CD4-positive, alpha-beta T cell treated with Interleukin-10 for 1 hour (primary cell): ENCODE measurements at regions not wholly inside any gene's neighbourhood (a gene's known extent, or its start where the extent isn't known, plus 50 kb on each side); places are given as distances from the start of the nearest gene placed in this dataset.

Experiments used
- DNase-seq: peaks from one replicate; pipeline ENCODE4 v3.0.0-alpha.2; 2020

DNA sequence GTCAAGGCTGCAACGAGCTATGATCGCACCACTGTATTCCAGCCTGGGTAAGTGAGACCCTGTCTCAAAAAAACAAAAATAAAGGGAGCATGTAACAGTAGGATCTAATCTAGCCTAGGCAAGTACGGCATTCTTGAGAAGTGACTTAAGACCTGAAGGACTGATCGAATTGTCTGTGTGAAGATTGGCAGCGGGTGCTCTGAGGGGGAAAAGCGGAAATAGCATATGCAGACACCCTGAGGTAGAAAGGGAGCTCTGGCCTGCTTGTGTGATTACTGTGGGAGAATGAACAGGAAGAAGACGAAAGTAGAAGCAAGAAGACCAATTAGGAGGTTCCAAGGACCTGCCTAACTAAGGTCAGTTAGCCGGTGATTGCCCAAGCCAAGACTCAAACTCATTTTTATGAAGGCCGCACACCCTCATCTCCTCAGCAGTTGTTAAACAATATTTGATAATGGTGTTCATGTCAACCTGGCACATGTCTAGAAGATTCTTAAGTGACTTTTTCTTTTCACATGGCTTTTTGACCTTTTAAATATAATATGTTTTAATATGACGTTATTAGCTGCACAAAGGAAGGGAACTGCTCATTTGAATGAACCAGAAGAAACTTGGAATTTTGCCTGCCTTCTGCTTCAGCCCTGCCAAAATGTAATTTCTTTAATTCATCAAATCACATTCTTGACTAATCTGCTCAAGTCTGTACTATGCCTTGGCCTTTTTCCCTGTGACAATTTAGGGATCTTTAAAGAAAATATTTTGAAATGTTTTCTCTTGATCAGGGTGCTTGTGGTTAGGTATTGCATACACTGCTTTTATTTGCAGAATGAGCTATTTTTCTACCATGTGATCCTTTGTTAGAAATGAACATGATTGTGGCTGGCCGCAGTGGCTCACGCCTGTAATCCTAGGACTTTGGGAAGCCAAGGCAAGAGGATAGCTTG lies 289.2 kb upstream of the DMRT1 start:
- DNase-seq = no peak

GRCh38 chr9:555493-555892 lies 286.0 kb upstream of the DMRT1 start:
- no peak for DNase-seq

DNA sequence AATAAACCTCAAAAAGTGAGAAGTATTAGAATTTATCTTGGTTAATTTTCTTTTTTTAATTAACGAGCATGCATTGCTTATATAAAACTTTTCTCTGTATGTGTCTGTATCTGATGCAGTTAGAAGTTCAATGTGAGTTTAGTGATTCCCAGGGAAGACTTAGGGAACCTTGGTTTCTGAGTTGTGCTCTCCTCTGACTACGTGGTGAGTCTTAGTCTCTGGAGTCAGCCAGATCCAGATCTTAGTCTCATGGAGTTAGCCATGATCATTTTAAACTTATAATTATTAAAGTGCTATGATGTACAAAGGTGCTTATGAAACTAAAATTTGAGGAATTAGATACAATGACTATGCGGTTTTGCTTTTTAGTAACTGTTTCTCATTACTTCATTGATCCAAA lies 285.3 kb upstream of the DMRT1 start:
- no peak for DNase-seq

DNA sequence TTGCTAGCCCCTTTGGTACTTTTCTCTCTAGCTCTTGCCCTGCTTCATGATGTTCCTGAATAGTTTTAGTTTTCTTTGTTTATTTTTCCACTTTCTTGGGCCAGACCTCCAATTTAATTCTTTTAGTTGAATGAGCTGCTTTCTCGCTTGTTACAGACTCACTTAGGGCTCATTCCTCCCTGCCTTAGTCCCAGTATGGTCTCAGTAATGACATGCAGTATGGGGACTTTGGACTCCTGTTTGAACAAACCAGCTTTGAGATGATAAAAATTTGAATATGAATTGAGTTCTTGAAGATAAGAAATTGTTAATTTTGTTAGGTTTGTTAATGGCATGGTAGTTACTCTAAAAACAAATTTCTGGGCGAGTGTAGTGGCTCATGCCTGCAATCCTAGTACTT lies 284.8 kb upstream of the DMRT1 start:
- no peak for DNase-seq

- no peak for DNase-seq
These were observed 283.8 kb upstream of the DMRT1 start for GRCh38 chr9:557601-558201.

DNA sequence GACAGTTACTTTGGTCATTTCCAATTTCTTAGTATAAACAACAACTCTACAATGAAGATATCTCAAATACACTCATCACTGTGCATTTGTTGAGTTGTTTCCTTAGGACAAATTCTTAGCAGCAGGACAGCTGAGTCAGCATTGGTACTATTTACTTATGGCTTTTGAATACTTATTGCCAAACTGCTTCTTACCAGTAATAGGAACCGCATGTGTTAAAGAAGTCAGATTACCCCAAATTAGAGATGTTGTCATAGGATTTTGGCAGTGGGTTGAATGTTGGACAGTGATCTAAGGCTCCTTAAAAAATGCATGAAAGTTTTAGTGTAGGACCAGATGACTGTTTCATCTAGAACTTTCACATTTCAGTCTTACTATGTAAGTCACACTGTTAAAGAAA lies 280.1 kb upstream of the DMRT1 start:
- DNase-seq = no peak

DNA sequence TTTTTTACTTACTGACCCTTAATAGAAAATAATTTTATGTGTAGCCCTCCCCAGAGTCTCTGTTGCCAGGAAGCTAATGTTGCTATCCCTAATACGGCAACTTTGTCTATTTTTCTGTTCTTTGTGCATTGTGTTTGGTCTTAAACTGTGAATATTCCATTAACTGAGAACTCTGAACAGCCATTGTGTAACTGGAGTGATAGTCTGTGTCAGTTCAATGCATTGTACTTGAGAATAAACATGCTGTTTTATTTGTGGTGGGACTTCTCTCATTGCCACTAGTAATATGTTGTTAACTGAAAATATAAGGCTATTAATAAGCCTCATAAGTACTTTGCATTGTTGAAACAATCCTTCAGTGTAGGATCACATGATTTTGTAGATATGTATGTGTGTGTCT lies 278.3 kb upstream of the DMRT1 start:
- DNase-seq = no peak

DNA sequence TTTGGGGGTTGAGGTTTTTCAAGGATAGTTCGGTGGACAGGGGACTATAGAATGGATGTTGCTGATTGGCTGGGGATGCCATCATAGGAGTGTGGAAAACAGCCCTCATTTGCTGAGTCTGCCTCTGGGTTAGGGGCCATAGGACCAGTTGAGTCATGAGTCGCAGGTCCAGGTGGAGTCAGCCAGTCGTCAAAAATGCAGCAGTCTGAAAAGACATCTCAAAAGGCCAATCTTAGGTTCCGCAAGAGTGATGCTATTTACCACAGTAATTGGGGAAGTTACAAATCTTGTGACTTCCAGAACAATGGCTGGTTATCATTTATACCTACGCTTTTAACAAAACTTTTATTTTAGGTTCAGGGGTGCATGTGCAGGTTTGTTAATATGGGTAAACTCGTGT lies 276.0 kb upstream of the DMRT1 start:
- DNase-seq = no peak

DNA sequence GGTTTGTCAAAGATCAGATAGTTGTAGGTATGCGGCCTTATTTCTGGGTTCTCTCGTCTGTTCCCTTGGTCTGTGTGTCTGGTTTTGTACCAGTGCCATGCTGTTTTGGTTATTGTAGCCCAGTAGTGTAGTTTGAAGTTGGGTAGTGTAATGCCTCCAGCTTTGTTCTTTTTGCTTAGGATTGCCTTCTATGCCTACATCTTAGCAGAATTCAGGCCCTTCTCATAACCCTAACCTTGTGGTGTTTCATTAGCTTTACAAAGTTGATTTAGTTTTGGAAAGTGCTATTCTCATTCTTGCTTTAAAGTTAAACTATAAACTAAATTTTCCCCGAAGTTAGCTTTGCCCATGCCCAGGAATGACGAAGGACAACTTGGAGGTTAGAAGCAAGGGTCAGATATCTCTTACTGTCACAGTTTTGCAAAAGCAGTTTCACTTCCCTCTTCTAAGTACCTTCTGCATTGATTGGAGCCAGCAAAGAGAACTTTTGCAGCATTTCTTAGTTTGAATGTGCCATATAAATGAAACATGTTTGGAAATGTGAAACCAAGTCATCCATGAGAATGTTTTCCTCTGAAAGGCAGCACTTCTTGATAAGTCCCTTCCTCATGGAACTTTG lies 274.3 kb upstream of the DMRT1 start:
- no peak for DNase-seq

- no peak for DNase-seq
These were observed 273.7 kb upstream of the DMRT1 start for GRCh38 chr9:567747-568305.

DNA sequence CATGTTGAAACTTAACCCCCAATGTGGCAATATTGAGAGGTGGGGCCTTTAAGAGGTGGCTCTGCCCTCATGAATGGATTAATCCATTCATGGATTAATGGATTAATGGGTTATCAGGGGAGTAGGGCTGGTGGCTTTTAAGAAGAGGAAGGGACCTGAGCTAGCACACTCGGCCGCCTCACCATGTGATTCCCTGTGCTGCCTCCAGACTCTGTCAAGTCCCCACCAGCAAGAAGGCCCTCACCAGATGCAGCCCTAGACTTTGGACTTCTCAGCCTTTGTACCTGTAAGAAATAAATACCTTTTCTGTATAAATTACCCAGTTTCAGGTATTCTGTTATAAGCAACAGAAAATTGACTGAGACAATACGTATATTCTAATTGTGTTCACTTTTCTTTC lies 272.2 kb upstream of the DMRT1 start:
- no peak for DNase-seq

DNA sequence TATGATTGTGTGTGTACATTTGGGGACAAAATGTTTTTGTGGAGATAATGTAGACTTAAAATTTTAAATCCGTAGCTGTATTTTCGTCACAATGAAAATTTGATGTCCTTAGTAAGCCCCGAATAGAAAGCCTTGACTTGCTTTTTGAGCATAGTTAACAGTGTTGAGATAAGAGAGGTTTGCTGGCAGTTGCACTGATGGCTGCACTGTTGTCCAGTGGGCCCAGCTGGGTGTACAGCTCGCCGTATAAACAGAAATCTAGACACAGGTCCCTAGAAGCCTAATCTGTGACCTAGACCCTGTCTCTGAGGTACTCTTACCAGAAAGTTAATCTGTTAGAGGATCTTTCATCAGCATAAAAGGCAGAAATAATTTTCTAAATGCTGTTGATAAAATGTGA lies 271.3 kb upstream of the DMRT1 start:
- no peak for DNase-seq

GRCh38 chr9:571066-571465 lies 270.4 kb upstream of the DMRT1 start:
- DNase-seq = no peak

DNA sequence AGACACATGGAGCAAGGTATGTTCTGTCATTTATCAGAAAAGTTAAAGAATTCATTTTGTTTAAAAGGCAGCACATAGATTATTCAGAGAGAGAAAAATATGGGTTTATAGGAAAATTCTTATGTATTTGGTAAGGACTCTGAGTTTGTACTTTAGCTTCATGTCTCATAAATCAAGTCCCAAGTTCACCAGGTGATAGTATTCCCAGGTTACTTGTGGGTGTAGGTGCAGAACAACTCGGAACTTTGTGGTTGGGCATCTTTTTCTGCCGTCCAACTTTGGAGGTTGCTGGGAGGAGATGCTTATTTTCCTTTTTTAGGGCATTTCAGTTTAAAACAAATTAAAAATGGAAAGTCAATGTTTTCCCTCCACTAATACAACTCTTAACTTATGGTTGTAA lies 269.8 kb upstream of the DMRT1 start:
- no peak for DNase-seq

DNA sequence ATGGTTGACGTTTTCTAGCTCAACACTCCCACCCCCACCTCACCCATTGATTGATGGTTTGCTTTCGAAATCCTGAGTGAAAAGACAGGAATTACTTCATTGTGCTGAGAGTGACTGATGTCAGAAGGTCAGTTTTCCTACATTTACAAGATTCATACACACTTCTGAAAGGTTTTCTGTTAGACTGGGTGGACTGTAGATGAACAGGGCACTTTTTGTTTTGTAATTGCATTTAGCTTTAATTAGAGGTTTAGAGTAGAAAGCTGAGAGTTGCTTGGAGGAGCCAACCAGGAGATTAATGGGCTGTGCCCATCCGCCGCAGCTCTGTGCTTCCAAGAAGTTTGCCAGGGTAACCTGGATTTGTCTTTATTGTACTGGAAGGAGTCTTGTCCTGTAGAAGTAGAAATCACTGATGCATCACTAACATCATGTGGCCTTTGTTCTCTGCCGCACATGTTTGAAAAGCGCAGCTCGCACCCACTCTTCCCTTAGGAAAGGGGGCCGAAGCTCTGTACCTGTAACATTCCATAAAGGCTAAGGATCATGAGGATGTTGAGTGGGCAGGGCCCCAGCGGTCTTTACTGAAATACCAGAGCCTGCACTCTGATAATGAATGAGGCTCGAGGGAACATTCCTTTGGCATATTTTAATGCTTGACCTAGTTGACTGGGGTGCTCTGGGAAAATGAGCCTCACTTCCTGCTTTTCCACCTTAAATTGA lies 267.6 kb upstream of the DMRT1 start:
- no peak for DNase-seq

GRCh38 chr9:575139-575538 lies 266.4 kb upstream of the DMRT1 start:
- DNase-seq = no peak

DNA sequence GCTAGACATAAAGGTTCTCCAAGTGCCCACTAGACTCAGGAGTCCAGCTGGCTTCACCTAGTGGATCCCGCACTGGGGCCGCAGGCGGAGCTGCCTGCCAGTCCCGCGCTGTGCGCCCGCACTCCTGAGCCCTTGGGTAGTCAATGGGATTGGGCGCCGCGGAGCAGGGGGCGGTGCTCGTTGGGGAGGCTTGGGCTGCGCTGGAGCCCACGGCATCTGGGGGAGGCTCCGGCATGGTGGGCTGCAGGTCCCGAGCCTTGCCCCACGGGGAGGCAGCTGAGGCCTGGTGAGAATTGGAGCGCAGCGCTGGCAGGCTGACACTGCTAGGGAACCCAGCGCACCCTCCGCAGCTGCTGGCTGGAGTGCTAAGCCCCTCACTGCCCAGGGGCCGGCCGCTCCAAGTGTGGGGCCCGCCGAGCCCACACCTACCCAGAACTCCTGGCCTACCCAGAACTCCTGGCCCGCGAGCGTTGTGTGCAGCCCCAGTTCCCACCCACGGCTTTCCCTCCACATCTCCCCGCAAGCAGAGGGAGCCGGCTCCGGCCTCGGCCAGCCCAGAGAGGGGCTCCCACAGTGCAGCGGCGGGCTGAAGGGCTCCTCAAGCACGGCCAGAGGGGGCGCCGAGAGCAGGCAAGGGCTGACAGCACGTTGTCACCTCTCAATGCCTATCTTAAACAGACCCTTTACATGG lies 260.7 kb upstream of the DMRT1 start:
- DNase-seq = no peak

DNA sequence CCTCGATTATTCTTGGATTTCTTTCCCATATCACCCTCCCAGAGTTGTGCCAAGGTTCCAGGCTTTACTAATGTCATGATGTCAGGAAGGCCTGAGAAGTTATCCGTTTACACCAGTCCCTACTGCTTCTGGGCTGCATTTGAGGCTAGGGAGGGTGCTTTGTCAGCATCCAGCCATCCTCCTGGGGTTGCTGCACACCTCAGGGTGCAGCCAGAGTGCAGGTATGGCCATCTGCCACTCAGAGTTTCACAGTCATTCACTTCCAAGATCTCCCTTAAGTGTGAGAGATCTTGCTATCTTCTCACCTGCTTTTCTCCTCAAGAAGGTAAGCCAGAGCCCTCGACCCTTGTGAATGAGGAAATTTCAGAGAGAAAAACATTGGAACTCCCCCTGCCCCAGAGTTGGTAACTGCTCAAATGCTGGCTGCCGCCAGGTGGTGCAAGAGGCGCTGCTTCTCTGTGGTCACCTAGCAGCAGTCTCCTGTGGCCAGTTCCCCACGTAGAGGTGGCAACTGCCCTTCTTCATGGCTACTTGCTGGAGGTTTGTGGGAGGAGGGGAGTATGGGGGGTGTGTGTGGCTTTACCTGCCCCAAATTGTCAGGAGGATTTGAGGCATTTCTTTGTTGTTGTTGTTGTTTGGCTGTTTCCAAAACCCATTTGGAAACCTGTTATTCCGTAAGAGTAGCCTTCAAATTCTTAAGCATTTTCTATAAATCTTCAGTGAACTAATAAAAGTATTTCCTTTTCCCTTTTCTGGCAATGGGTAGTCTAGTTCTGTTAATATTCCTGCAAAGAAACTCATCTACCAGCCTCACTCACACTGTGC lies 259.6 kb upstream of the DMRT1 start:
- DNase-seq = no peak

DNA sequence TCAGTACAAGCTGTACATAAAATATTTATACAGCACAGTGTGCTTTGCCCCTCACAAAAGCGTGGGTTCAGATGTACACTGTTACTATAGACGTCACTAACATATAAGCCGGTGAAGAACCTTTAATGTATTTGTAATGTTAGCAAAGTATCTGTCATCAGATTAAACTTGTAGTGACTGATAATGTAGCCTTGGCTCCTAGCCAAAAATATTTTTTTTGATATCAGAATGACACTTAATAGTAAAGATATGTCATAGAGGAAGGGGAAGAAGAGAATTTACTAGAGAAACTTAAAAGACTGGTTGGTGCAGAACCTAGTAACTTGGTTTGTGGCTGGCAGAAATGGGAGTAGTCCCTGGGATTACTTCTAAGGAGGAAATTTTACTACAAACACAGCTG lies 258.7 kb upstream of the DMRT1 start:
- DNase-seq = no peak

DNA sequence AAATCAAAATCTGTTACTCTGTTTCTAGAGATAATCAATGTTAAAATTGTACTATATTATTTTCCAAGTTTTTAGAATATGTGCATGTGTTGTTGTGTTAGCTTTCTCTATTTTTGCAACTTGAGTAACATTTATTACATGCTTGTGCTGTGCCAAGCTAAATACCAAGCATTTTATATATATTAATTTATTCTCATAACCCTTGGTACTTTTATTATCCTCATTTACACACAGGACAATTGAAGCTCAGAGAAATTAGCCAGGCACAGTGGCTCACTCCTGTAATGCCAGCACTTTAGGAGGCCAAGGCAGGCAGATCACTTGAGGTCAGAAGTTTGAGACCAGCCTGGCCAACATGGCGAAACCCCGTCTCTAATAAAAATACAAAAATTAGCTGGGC lies 254.0 kb upstream of the DMRT1 start:
- no peak for DNase-seq

DNA sequence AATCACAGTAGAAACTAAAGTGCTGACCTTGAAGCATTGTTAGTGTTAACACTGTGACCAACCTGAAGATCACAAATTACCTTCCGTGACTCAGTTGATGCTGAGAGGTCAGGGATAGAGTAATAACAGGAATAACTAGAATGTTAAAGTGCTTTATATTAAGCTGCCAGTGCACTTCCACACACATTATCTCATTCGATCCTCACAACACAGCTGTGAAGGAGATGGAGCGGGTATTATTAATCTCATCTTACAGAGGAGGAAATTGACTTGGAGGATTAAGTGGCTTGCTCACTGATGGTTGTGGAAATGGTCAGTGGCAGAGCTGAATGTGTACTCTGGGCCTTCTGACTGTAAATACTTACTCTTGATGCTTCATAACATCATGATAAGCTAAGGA lies 252.5 kb upstream of the DMRT1 start:
- no peak for DNase-seq

DNA sequence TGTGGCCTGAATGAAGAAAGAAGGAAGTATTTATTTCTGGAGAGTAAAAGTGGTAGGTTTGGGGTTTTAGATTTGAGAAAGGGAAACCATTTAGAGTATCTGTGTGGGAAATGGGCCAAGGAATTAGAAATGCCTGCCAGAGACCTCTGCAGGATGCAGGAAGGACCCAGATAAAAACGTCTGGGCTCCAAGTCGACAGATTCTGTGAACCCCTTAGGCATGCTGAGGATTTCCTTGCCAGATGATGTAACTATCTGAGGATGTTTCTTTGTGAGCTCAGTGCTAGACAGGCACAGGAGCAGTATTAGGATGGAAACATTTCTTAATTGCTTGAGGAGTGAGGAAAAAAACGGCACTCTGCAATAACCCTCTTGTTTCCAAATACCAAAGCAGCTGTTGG lies 251.8 kb upstream of the DMRT1 start:
- DNase-seq = no peak
